ENCODE measurements at regions not wholly inside any gene's neighbourhood (a gene's known extent, or its start where the extent isn't known, plus 50 kb on each side); places are given as distances from the start of the nearest gene placed in this dataset.

DNA sequence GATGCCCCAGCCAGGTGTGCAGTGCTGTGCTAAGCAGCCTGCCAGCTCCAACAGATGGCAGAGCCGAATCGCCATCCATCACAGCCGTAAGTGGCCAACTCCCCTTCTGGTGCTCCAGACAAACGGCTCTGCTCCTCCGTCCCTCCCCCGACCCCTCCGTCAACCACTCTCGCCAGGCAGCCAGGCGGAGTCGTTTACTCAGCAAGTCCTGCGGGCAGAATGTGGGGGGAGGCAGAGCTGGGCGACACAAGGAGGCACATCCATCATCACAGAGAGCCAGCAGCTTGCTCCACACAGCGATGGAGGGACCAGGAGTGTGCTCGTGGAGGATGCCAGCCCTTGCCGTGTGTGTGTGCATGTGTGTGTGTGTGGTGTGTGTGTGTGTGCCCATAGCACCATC lies 206.6 kb upstream of the GRIK3 start:
- Histone ChIP-seq H3K36me3 (replicated peaks) (no peaks in the 10 kb centered on the region), H3K27ac (no peak overlapping the region), H3K4me3 (ENCODE audit: low read depth, low read length) (no peak overlapping the region), H3K27me3 (replicated peaks) (no peaks in the 10 kb centered on the region)
- TF ChIP-seq, protein P1, sequence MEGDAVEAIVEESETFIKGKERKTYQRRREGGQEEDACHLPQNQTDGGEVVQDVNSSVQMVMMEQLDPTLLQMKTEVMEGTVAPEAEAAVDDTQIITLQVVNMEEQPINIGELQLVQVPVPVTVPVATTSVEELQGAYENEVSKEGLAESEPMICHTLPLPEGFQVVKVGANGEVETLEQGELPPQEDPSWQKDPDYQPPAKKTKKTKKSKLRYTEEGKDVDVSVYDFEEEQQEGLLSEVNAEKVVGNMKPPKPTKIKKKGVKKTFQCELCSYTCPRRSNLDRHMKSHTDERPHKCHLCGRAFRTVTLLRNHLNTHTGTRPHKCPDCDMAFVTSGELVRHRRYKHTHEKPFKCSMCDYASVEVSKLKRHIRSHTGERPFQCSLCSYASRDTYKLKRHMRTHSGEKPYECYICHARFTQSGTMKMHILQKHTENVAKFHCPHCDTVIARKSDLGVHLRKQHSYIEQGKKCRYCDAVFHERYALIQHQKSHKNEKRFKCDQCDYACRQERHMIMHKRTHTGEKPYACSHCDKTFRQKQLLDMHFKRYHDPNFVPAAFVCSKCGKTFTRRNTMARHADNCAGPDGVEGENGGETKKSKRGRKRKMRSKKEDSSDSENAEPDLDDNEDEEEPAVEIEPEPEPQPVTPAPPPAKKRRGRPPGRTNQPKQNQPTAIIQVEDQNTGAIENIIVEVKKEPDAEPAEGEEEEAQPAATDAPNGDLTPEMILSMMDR (IDR thresholded peaks at IDR 0.05; ENCODE audit: low read depth, low read length, missing control alignments): no peak
- in situ Hi-C loops (cut with HindIII; ENCODE audit: low pct_ligation_motif_present, low sequenced_read_pairs): no loop called here
- no peak for DNase-seq

- Histone ChIP-seq H3K27me3 (replicated peaks) (no peaks in the 10 kb centered on the region), H3K27ac (no peak overlapping the region), H3K4me3 (ENCODE audit: low read depth, low read length) (no peak overlapping the region), H3K36me3 (replicated peaks) (no peaks in the 10 kb centered on the region)
- DNase-seq: no peak
- in situ Hi-C loops (cut with HindIII; ENCODE audit: low pct_ligation_motif_present, low sequenced_read_pairs): no loop called here
- TF ChIP-seq, protein P1 (IDR thresholded peaks at IDR 0.05; ENCODE audit: low read depth, low read length, missing control alignments): no peak
Observed at GRCh38 chr1:37242501-37242900, 208.2 kb upstream of the GRIK3 start.

- Histone ChIP-seq H3K36me3 (replicated peaks) (no peaks in the 10 kb centered on the region), H3K27ac (no peak overlapping the region), H3K27me3 (replicated peaks) (no peaks in the 10 kb centered on the region), H3K4me3 (ENCODE audit: low read depth, low read length) (no peak overlapping the region)
- TF ChIP-seq, protein P1 (IDR thresholded peaks at IDR 0.05; ENCODE audit: low read depth, low read length, missing control alignments): no peak
- DNase-seq: no peak
- in situ Hi-C loops (cut with HindIII; ENCODE audit: low pct_ligation_motif_present, low sequenced_read_pairs): no loop called here
Observed at GRCh38 chr1:37243368-37244082, 209.2 kb upstream of the GRIK3 start.

DNA sequence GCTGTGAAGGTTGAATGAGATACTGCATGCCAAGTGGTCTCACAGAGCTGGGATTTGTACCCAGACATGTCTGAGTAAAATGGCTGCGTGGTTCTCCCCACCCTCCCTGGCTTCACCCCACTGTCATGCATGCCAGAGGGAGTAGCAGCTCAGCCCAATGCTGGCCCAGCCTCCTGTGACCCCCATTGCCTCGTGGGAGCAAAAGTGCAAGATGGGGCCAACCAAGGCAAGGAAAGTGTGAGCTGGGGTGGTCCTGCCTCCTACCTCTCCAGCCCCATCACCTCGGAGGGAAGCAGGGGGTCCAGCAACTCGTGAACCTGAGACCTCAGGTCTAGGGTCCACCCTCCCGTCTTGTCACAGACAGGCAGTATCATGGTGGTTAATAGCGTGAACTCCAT lies 209.8 kb upstream of the GRIK3 start:
- H3K27me3 ChIP-seq (replicated peaks): no peaks in the 10 kb centered on the region
- TF ChIP-seq, protein P1 (IDR thresholded peaks at IDR 0.05; ENCODE audit: low read depth, low read length, missing control alignments): no peak
- in situ Hi-C loops (cut with HindIII; ENCODE audit: low pct_ligation_motif_present, low sequenced_read_pairs): no loop called here
- no peak overlapping the region for H3K27ac ChIP-seq
- no peaks in the 10 kb centered on the region for H3K36me3 ChIP-seq (replicated peaks)
- DNase-seq: no peak
- no peak overlapping the region for H3K4me3 ChIP-seq (ENCODE audit: low read depth, low read length)

GRCh38 chr1:37244815-37245214 lies 210.5 kb upstream of the GRIK3 start:
- DNase-seq: no peak
- in situ Hi-C loops (cut with HindIII; ENCODE audit: low pct_ligation_motif_present, low sequenced_read_pairs): no loop called here
- TF ChIP-seq, protein P1 (IDR thresholded peaks at IDR 0.05; ENCODE audit: low read depth, low read length, missing control alignments): no peak
- no peaks in the 10 kb centered on the region for H3K36me3 ChIP-seq (replicated peaks)
- no peak overlapping the region for H3K27ac ChIP-seq
- H3K4me3 ChIP-seq (ENCODE audit: low read depth, low read length): no peak overlapping the region
- no peaks in the 10 kb centered on the region for H3K27me3 ChIP-seq (replicated peaks)

DNA sequence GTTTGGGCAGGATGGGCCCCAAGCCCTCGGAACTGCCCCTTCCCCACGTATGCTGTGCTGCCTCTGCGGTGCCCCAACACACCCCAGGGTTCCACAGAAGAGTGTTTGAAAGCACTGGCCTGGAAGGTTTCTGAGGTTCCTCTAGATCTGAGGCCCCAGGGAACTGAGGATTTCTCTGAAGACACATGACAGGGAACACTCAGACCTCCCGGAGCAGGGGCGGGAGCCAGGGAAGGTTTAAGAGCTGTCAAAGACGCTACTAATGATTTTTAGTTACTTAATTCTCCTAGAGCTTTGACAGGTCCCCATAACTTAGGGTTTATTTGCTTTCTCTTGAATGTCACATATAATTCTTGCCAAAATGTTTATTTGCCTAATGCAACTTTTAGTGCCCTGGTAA lies 212.3 kb upstream of the GRIK3 start:
- in situ Hi-C loops (cut with HindIII; ENCODE audit: low pct_ligation_motif_present, low sequenced_read_pairs): no loop called here
- DNase-seq: no peak
- Histone ChIP-seq H3K27ac (no peak overlapping the region), H3K36me3 (replicated peaks) (no peaks in the 10 kb centered on the region), H3K4me3 (ENCODE audit: low read depth, low read length) (no peak overlapping the region), H3K27me3 (replicated peaks) (no peaks in the 10 kb centered on the region)
- TF ChIP-seq, protein P1 (IDR thresholded peaks at IDR 0.05; ENCODE audit: low read depth, low read length, missing control alignments): no peak

All from brain microvascular endothelial cell (primary cell).